Small intestine (tissue), 7 donors: ENCODE measurements at regions not wholly inside any gene's neighbourhood (a gene's known extent, or its start where the extent isn't known, plus 50 kb on each side); places are given as distances from the start of the nearest gene placed in this dataset.
A peak's percentile ranks its signal among the peaks of the same experiment; 100 is the strongest.

Source experiments
- DNase-seq, 2 donors: peaks; one replicate each; pipeline versions ENCODE4 v3.0.0 to v3.0.0-alpha.2; 2013
- FAIRE-seq: peaks from 2 replicates; lab custom pipeline; 2012; peaks lifted over from hg19 to GRCh38; lab: Jason Lieb, UNC
- H3K27ac ChIP-seq, 3 donors: one replicate each; pipeline ENCODE4 v1.5.1; 2013; ENCODE audit warnings: low read length in 2 of 3, mild to moderate bottlenecking in 2 of 3, control low read depth in 1 of 3, inconsistent platforms in 1 of 3, low read depth in 1 of 3, moderate library complexity in 1 of 3
- H3K27me3 ChIP-seq, 3 donors: one replicate each; pipeline ENCODE4 v1.6.1; 2013; ENCODE audit warnings: low read length in 3 of 3, inconsistent platforms in 1 of 3; ENCODE audit not compliant: control insufficient read depth in 3 of 3, insufficient read depth in 3 of 3
- H3K36me3 ChIP-seq, 3 donors: one replicate each; pipeline ENCODE4 v1.6.1; 2013; ENCODE audit warnings: low read length in 3 of 3, inconsistent platforms in 1 of 3, low read depth in 1 of 3, mild to moderate bottlenecking in 1 of 3, moderate library complexity in 1 of 3; ENCODE audit not compliant: control insufficient read depth in 3 of 3, insufficient read depth in 2 of 3
- H3K4me1 ChIP-seq, 3 donors: one replicate each; pipeline ENCODE4 v1.6.1; 2013; ENCODE audit warnings: low read length in 2 of 3, inconsistent platforms in 1 of 3, low read depth in 1 of 3, mild to moderate bottlenecking in 1 of 3, moderate library complexity in 1 of 3; ENCODE audit not compliant: control insufficient read depth in 3 of 3, insufficient read depth in 2 of 3
- H3K4me3 ChIP-seq, 3 donors: one replicate each; pipeline ENCODE4 v1.5.1; 2013; ENCODE audit warnings: low read length in 3 of 3, control low read depth in 1 of 3, inconsistent platforms in 1 of 3, low read depth in 1 of 3, mild to moderate bottlenecking in 1 of 3, moderate library complexity in 1 of 3
- H3K9me3 ChIP-seq, 2 donors: one replicate each; pipeline ENCODE4 v1.6.1; 2013; ENCODE audit warnings: low read depth in 1 of 2, low read length in 1 of 2; ENCODE audit not compliant: control insufficient read depth in 2 of 2, insufficient read depth in 1 of 2
- WGBS, 3 donors: extraction: QIAGEN DNeasy Blood & Tissue Kit; methylation state at CpG; one replicate each; pipeline ENCODE4 v1.1.7; 2013; 5-methylcytosine and 5-hydroxymethylcytosine counted together
- donor health status: healthy with polysubstance abuse.
- donor health status: control.
- donor health status: control.
- donor health status: Bipolar disorder and iron deficiency.
- donor health status: healthy.

DNA sequence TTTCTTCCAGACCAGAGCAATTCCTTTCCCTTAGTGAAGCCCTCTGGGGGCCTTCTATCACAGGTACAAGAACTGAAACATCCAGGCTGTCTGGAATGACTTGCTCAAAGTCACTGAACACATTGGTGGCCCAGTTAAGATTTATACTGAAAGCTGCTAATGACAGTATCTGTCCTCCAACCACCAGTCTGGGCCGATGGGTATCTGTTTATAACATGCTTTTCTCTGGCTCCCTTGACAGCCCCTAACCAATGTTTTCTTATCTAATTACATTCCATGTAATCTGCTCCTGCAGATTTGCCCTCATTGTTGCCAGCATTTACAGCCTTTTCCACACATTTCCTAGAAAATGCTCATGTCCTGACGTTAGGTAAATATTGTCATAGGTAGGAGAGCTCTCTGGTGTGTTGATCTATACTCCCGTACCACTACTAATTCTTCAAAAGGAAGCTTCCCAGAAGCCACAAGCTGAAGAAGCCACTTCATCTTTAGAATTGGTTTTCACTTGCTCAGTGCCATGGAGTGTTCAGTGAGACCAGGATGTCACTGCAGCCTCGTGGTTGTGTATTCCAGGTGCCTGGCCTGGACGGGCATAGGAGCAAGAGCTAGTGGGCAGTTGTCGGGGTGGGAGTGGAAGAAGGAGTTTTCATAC lies 163.9 kb downstream of the TSEN15 start:
- Histone ChIP-seq H3K36me3 (no peaks in the 10 kb centered on the region), H3K27me3 (no peaks in the 10 kb centered on the region), H3K27ac (no peak overlapping the region), H3K4me3 (no peak overlapping the region), H3K9me3 (no peaks in the 10 kb centered on the region), H3K4me1 (peaks cover 0 to 7% (median 0%) of the 10 kb centered on the region in 3 donors)
- DNase-seq: peak in 1 of 2 donors; percentile 5
- no peak for FAIRE-seq
- 58 to 72% (median 71%) methylated on average over 6 of the region's 6 CpGs for WGBS, 3 donors

DNA sequence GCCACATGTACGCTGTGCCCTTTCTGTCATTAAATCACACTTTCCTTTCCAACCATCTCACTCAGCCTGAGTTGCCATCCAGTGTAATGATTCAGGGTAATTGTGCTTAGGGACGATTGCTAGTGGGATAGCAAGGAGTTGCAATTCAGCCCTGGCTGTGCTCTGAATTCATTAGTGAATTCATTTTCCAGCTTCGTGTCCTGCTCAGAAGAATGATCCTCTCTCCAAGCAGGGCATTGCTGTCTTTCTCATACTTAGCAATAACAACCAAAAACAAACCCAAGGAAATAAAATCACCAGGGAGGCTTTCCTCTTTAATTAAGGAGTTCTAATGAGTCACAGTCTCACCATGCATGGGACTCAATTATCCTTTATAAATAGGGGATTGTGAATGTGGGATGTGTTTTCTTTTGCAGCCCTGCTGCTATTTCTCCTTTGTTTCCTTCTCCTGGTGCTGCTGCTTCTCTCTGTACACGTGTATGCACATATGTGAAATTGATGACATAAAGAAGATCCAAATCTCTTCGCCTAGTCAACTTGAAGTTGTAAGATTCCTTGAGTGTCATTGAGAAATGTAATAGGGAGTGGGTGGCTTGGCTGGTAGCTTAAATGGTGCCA lies 167.0 kb downstream of the TSEN15 start:
- H3K36me3 ChIP-seq: no peaks in the 10 kb centered on the region
- H3K27me3 ChIP-seq: peaks cover 0 to 8% (median 0%) of the 10 kb centered on the region in 3 donors
- no peak overlapping the region for H3K27ac ChIP-seq
- FAIRE-seq (no peak), DNase-seq (no peak)
- H3K4me1 ChIP-seq: peaks cover 0 to 2% (median 0%) of the 10 kb centered on the region in 3 donors
- H3K9me3 ChIP-seq: no peaks in the 10 kb centered on the region
- no peak overlapping the region for H3K4me3 ChIP-seq
- 56 to 74% (median 59%) methylated on average over 5 of the region's 5 CpGs for WGBS, 3 donors

DNA sequence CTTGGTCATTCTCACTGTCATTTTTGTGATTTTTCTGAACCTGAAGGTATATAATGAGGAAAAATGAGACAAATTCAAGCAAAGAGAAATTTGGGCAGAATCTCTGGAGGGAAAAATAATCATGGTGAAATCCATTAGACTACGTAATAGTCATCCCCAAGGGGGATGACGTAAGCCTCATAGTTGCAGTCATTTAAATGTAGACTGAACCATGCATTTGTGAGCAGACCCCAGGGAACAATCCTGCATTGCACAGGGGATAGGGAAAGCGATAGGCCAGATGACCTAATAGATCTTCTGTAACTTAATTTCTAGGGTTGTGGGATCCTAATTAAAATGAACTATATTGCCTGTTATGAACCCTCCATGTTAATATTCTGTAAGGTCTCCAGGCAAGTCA lies 167.4 kb upstream of the C1orf21 start:
- Histone ChIP-seq H3K36me3 (no peaks in the 10 kb centered on the region), H3K27ac (no peak overlapping the region), H3K9me3 (no peaks in the 10 kb centered on the region), H3K4me3 (no peak overlapping the region), H3K4me1 (peaks cover 0 to 2% (median 0%) of the 10 kb centered on the region in 3 donors), H3K27me3 (peaks cover 0 to 10% (median 0%) of the 10 kb centered on the region in 3 donors)
- FAIRE-seq (no peak), DNase-seq (no peak)
- WGBS, 3 donors: 60 to 96% (median 80%) methylated on average over 3 of the region's 3 CpGs

DNA sequence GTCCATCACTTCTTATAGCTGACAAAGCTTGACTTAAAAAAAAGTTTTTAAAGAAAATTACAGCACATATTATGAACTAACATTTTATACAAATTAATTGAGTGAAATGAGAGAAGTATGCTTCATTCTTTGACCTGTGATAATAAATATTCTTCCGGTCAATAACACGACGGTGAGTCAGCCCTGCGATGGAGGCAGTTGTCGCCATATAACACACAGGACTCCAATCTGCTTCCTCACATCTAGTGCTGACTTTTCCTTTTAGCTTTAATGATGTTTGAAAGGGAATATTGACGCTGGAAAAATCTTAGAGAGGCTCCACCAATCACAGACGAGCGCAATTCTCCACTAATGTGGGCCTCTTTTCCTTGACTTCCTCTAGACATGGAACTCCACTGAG lies 166.9 kb upstream of the C1orf21 start:
- DNase-seq (no peak), FAIRE-seq (no peak)
- Histone ChIP-seq H3K27me3 (peaks cover 0 to 11% (median 0%) of the 10 kb centered on the region in 3 donors), H3K9me3 (no peaks in the 10 kb centered on the region), H3K4me3 (no peak overlapping the region), H3K36me3 (no peaks in the 10 kb centered on the region), H3K27ac (no peak overlapping the region), H3K4me1 (peaks cover 0 to 2% (median 0%) of the 10 kb centered on the region in 3 donors)
- 86 to 91% (median 88%) methylated on average over 8 of the region's 8 CpGs for WGBS, 3 donors

DNA sequence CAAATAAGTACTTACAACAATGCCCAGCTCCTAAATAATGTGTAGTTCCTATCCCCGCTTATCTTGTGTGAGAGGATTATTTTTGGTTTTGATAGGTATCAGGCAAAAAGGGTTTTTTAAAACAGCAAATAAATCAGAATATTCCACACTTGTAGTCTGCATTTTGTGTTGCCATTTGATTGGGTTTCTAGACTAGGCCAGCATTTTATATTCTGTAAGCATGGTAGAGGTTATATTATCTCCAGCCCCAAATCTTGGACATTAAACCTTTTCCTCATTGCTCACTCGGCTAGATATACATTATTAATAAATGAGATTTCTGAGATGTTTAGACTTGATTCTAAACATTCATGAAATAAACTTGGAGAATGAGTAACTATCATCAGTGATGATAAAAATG lies 165.7 kb upstream of the C1orf21 start:
- WGBS, 3 donors: 78 to 87% (median 81%) methylated on average over 2 of the region's 2 CpGs
- Histone ChIP-seq H3K27me3 (peaks cover 0 to 11% (median 0%) of the 10 kb centered on the region in 3 donors), H3K9me3 (no peaks in the 10 kb centered on the region), H3K27ac (no peak overlapping the region), H3K4me3 (no peak overlapping the region), H3K4me1 (peaks cover 0 to 2% (median 0%) of the 10 kb centered on the region in 3 donors), H3K36me3 (no peaks in the 10 kb centered on the region)
- DNase-seq (no peak), FAIRE-seq (no peak)

DNA sequence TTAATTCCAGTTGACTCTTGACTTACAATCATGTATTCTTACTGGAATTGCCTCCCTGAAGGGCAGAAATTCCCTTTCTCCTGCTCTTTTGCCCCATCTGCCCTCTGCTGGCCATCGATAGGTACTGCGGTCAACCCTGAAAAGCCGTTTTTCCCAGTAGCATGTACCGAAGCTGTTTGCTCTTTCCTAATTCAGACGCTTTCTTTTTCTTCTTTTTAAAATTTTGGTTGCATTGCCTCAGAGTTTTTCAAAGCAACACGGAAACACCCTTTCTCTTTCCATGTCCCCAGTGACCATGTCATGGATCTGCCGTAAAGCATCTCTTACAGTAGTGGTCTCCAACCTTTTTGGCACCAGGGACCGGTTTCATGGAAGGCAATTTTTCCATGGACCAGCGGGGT lies 164.2 kb upstream of the C1orf21 start:
- FAIRE-seq: no peak

DNA sequence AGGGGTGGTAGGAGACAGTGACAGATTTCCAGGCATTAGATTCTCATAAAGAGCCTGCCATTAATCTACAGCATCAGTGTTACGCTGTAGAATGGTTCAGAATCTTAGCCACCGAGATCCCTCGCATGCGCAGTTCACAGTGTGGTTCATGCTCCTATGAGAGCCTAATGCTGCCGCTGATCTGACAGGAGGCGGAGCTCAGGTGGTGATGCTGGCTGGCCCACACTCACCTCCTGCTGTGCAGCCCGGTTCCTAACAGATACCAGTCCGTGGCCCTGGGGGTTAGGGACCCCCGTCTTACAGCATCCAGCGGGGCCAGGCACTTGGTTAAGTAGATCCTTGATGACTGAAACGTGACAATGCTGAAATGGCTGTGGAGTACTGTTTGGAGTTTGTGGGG lies 163.6 kb upstream of the C1orf21 start:
- Histone ChIP-seq H3K4me1 (peaks cover 0 to 2% (median 0%) of the 10 kb centered on the region in 3 donors), H3K9me3 (no peaks in the 10 kb centered on the region), H3K27me3 (peaks cover 0 to 11% (median 0%) of the 10 kb centered on the region in 3 donors), H3K36me3 (no peaks in the 10 kb centered on the region), H3K27ac (no peak overlapping the region), H3K4me3 (no peak overlapping the region)
- 68 to 80% (median 69%) methylated on average over 11 of the region's 11 CpGs for WGBS, 3 donors
- DNase-seq (no peak), FAIRE-seq (no peak)

More for the DNA sequence above, 164.2 kb upstream of the C1orf21 start:
- Histone ChIP-seq H3K27ac (no peak overlapping the region), H3K36me3 (no peaks in the 10 kb centered on the region), H3K4me1 (peaks cover 0 to 2% (median 0%) of the 10 kb centered on the region in 3 donors), H3K27me3 (peaks cover 0 to 11% (median 0%) of the 10 kb centered on the region in 3 donors), H3K9me3 (no peaks in the 10 kb centered on the region), H3K4me3 (no peak overlapping the region)
- 23 to 32% (median 24%) methylated on average over 9 of the region's 9 CpGs for WGBS, 3 donors
- DNase-seq: peak; percentile 48 to 54

DNA sequence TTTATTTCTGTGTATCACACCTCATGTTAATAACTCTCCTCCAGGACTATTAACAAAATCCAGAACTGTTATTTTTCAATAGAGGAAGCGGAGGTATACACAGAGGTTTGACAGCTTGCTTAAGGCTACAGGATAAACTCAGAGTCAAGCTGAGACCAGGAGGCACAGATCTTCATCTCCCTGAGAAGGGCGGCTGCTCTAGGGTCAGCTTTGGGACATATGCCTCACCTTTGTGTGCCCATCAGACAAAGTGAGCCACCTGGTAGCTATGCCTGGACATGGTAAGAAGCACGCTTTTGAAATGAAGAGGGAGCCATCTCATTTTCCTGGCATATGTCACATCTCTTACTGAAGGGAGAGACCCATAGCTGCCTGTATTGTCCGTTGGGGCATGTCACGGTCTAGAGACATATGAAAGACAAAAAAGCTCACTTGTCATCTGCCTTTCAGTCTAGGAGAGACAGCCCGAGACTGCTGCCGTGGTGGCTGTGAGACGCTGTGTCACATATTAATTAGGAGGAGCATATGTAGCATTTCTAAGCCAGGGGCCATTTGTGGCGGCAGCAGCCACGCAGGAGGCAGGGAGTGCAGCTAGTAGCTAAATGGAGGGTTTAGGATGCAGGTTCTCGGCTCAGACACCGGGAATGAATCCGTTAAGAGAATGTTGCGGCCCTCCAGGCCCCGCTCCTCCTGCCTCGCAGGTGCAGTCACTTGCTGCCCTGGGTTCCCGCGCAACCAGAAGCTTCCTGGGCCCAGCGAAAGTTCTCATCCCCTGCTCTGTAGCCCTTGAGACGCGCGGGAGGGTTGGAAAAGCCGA lies 161.3 kb upstream of the C1orf21 start:
- DNase-seq (no peak), FAIRE-seq (no peak)
- Histone ChIP-seq H3K9me3 (no peaks in the 10 kb centered on the region), H3K4me3 (no peak overlapping the region), H3K4me1 (peaks cover 0 to 2% (median 0%) of the 10 kb centered on the region in 3 donors), H3K27me3 (peaks cover 0 to 11% (median 0%) of the 10 kb centered on the region in 3 donors), H3K27ac (no peak overlapping the region), H3K36me3 (no peaks in the 10 kb centered on the region)
- 92 to 93% (median 93%) methylated on average over 23 of the region's 23 CpGs for WGBS, 3 donors
